Astrocyte (in vitro differentiated cells and primary cell): ENCODE measurements at regions not wholly inside any gene's neighbourhood (a gene's known extent, or its start where the extent isn't known, plus 50 kb on each side); places are given as distances from the start of the nearest gene placed in this dataset.
"Not testable (repeated sequence)": the region's sequence is repeated elsewhere in the genome, so short reads cannot be mapped to it uniquely, and the experiment has no call there.

Experiments used
- CTCF ChIP-seq: IDR thresholded peaks from 2 replicates; pipeline ENCODE4 v1.5.1; 2011; ENCODE audit warnings: low read depth, mild to moderate bottlenecking, inconsistent platforms, low read length, moderate library complexity; ENCODE audit not compliant: insufficient read depth
- EZH2 ChIP-seq: IDR thresholded peaks from 2 replicates; pipeline ENCODE4 v1.6.1; 2012; ENCODE audit warnings: mild to moderate bottlenecking, low read length, inconsistent platforms; ENCODE audit not compliant: insufficient read depth

- TF ChIP-seq CTCF, EZH2: not testable (repeated sequence)
These were observed 1216.5 kb downstream of the BRINP3 start for GRCh38 chr1:189261128-189261527.
